HG02970 (cell line): ENCODE measurements at regions not wholly inside any gene's neighbourhood (a gene's known extent, or its start where the extent isn't known, plus 50 kb on each side); places are given as distances from the start of the nearest gene placed in this dataset.
"Not testable (repeated sequence)": the region's sequence is repeated elsewhere in the genome, so short reads cannot be mapped to it uniquely, and the experiment has no call there.

ENCODE experiments used
- ATAC-seq: cut with Tn5 transposase; IDR thresholded peaks from one replicate; pipeline ENCODE4 v1.9.1; 2021; ENCODE audit warnings: mild to moderate bottlenecking, moderate library complexity, moderate number of reproducible peaks; ENCODE audit not compliant: unreplicated experiment, low FRiP score

- ATAC-seq = not testable (repeated sequence)
Observed at GRCh38 chrX:74181976-74182375, 122.0 kb upstream of the ZCCHC13 start.

- ATAC-seq = no peak
Observed at GRCh38 chrX:74180716-74181115, 123.3 kb upstream of the ZCCHC13 start.

- ATAC-seq = no peak
Observed at GRCh38 chrX:74179990-74180389, 124.0 kb upstream of the ZCCHC13 start.

- ATAC-seq = no peak
Observed at GRCh38 chrX:74179499-74179898, 124.5 kb upstream of the ZCCHC13 start.

GRCh38 chrX:74179071-74179470 is 124.9 kb upstream of the ZCCHC13 start:
- no peak for ATAC-seq

GRCh38 chrX:74178536-74178935 is 125.4 kb upstream of the ZCCHC13 start:
- ATAC-seq = no peak

GRCh38 chrX:74171465-74171864 is 132.5 kb upstream of the ZCCHC13 start:
- no peak for ATAC-seq

GRCh38 chrX:74162199-74162598 is 141.8 kb upstream of the ZCCHC13 start:
- no peak for ATAC-seq

GRCh38 chrX:74160816-74161215 is 143.2 kb upstream of the ZCCHC13 start:
- no peak for ATAC-seq

GRCh38 chrX:74160358-74160757 is 143.6 kb upstream of the ZCCHC13 start:
- no peak for ATAC-seq

GRCh38 chrX:74147439-74147838 is 156.5 kb upstream of the ZCCHC13 start:
- ATAC-seq = no peak

- ATAC-seq = no peak
Observed at GRCh38 chrX:74138943-74139342, 165.0 kb upstream of the ZCCHC13 start.

- ATAC-seq = peak; percentile 76
Observed at GRCh38 chrX:74133156-74133796, 170.7 kb upstream of the ZCCHC13 start.

GRCh38 chrX:74132280-74132679 is 171.7 kb upstream of the ZCCHC13 start:
- no peak for ATAC-seq

GRCh38 chrX:74119016-74119910 is 184.7 kb upstream of the ZCCHC13 start:
- ATAC-seq = no peak

GRCh38 chrX:74117962-74118902 is 185.7 kb upstream of the ZCCHC13 start:
- ATAC-seq = no peak

- ATAC-seq = no peak
Observed at GRCh38 chrX:74111245-74111644, 192.7 kb upstream of the ZCCHC13 start.

GRCh38 chrX:74107666-74108065 is 196.3 kb upstream of the ZCCHC13 start:
- ATAC-seq = no peak

GRCh38 chrX:74104356-74105015 is 199.5 kb upstream of the ZCCHC13 start:
- ATAC-seq = no peak

- not testable (repeated sequence) for ATAC-seq
Observed at GRCh38 chrX:74098407-74098806, 205.6 kb upstream of the ZCCHC13 start.
